Fibroblast of lung (primary cell): ENCODE measurements at regions not wholly inside any gene's neighbourhood (a gene's known extent, or its start where the extent isn't known, plus 50 kb on each side); places are given as distances from the start of the nearest gene placed in this dataset.

ENCODE experiments used
- DNase-seq, 2 donors: peaks; one replicate each; pipeline versions ENCODE4 v3.0.0 to v3.0.0-alpha.2; 2010; ENCODE audit warnings: low read depth in 2 of 2
- H2AFZ ChIP-seq: 2 replicates; pipeline ENCODE4 v1.5.1; 2012; ENCODE audit warnings: low read length, control low read depth, inconsistent platforms
- H3K27ac ChIP-seq: 2 replicates; pipeline ENCODE4 v1.5.1; 2011; ENCODE audit warnings: low read length, control low read depth; ENCODE audit not compliant: insufficient read depth
- H3K27me3 ChIP-seq: 2 replicates; pipeline ENCODE4 v1.5.1; 2011; ENCODE audit warnings: mild to moderate bottlenecking, low read length; ENCODE audit not compliant: control insufficient read depth, insufficient read depth
- H3K36me3 ChIP-seq: 2 replicates; pipeline ENCODE4 v1.5.1; 2011; ENCODE audit warnings: low read length; ENCODE audit not compliant: control insufficient read depth, insufficient read depth
- H3K4me1 ChIP-seq: 2 replicates; pipeline ENCODE4 v1.5.1; 2011; ENCODE audit warnings: low read length; ENCODE audit not compliant: control insufficient read depth, insufficient read depth; ENCODE audit errors: extremely low read depth
- H3K4me2 ChIP-seq: 2 replicates; pipeline ENCODE4 v1.5.1; 2011; ENCODE audit warnings: low read length, control low read depth; ENCODE audit not compliant: insufficient read depth; ENCODE audit errors: extremely low read depth
- H3K4me3 ChIP-seq, 4 experiments: fragments of 200-600 bp in 1 of 4; sonication (generic) in 1 of 4; replicated peaks in 1 of 4; 2 replicates each; pipeline ENCODE4 v1.5.1; 2011 to 2016; ENCODE audit warnings: low read length in 4 of 4, low read depth in 3 of 4, mild to moderate bottlenecking in 3 of 4, control low read depth in 2 of 4, inconsistent platforms in 1 of 4, mixed read lengths in 1 of 4; ENCODE audit not compliant: insufficient read depth in 1 of 4; ENCODE audit errors: control extremely low read depth in 1 of 4
- H3K79me2 ChIP-seq: 2 replicates; pipeline ENCODE4 v1.5.1; 2012; ENCODE audit warnings: mild to moderate bottlenecking, low read length, inconsistent platforms; ENCODE audit not compliant: control insufficient read depth, insufficient read depth
- H3K9ac ChIP-seq: 2 replicates; pipeline ENCODE4 v1.5.1; 2011; ENCODE audit warnings: mild to moderate bottlenecking, low read length, control low read depth; ENCODE audit not compliant: insufficient read depth
- H3K9me3 ChIP-seq: 2 replicates; pipeline ENCODE4 v1.5.1; 2012; ENCODE audit warnings: low read depth, low read length; ENCODE audit not compliant: control insufficient read depth, insufficient read depth
- H4K20me1 ChIP-seq: 2 replicates; pipeline ENCODE4 v1.5.1; 2011; ENCODE audit warnings: low read length; ENCODE audit not compliant: control insufficient read depth, insufficient read depth; ENCODE audit errors: extremely low read depth
- CTCF ChIP-seq, 2 donors: IDR thresholded peaks in 1 of 2; conservative IDR thresholded peaks in 1 of 2; 1 replicate in 1 of 2; 2 replicates in 1 of 2; pipeline ENCODE4 v1.5.1; 2011 to 2012; ENCODE audit warnings: low read length in 2 of 2, control low read depth in 1 of 2, inconsistent platforms in 1 of 2, low read depth in 1 of 2, mild to moderate bottlenecking in 1 of 2
- EZH2 ChIP-seq: IDR thresholded peaks from 2 replicates; pipeline ENCODE4 v1.5.1; 2012; ENCODE audit warnings: low read length, control low read depth, mild to moderate bottlenecking; ENCODE audit errors: missing control alignments

GRCh38 chr5:179437341-179438001, 92.2 kb upstream of the ADAMTS2 start:
- Histone ChIP-seq H3K79me2 (no peaks in the 10 kb centered on the region), H3K4me1 (no peaks in the 10 kb centered on the region), H3K9me3 (no peaks in the 10 kb centered on the region), H3K27ac (no peak overlapping the region), H3K4me3 (no peak overlapping the region), H3K9ac (no peak overlapping the region), H3K4me2 (no peak overlapping the region), H4K20me1 (no peaks in the 10 kb centered on the region), H2AFZ (no peak overlapping the region), H3K36me3 (no peaks in the 10 kb centered on the region), H3K27me3 (no peaks in the 10 kb centered on the region)
- TF ChIP-seq CTCF (conservative IDR thresholded peaks at IDR 0.05 in 1 of 2, IDR thresholded peaks at IDR 0.05 in 1 of 2; ENCODE audit: low read depth in 1 of 2, low read length in 2 of 2) (no peak), EZH2 (no peak)
- no peak for DNase-seq

- Histone ChIP-seq H3K36me3 (no peaks in the 10 kb centered on the region), H3K4me2 (no peak overlapping the region), H3K9ac (no peak overlapping the region), H3K27ac (no peak overlapping the region), H4K20me1 (no peaks in the 10 kb centered on the region), H3K27me3 (no peaks in the 10 kb centered on the region), H3K4me1 (no peaks in the 10 kb centered on the region), H3K79me2 (no peaks in the 10 kb centered on the region), H2AFZ (no peak overlapping the region), H3K9me3 (no peaks in the 10 kb centered on the region), H3K4me3 (no peak overlapping the region)
- DNase-seq, result no peak
- no peak for TF ChIP-seq EZH2
- no peak for TF ChIP-seq CTCF (conservative IDR thresholded peaks at IDR 0.05 in 1 of 2, IDR thresholded peaks at IDR 0.05 in 1 of 2; ENCODE audit: low read depth in 1 of 2, low read length in 2 of 2)
Measured at GRCh38 chr5:179436321-179437122, 91.3 kb upstream of the ADAMTS2 start.

GRCh38 chr5:179435731-179436315, 90.6 kb upstream of the ADAMTS2 start:
- Histone ChIP-seq H3K27me3 (no peaks in the 10 kb centered on the region), H3K4me2 (no peak overlapping the region), H3K36me3 (no peaks in the 10 kb centered on the region), H3K9ac (no peak overlapping the region), H3K79me2 (no peaks in the 10 kb centered on the region), H3K9me3 (no peaks in the 10 kb centered on the region), H3K4me3 (no peak overlapping the region), H3K27ac (no peak overlapping the region), H2AFZ (no peak overlapping the region), H3K4me1 (no peaks in the 10 kb centered on the region), H4K20me1 (no peaks in the 10 kb centered on the region)
- no peak for DNase-seq
- TF ChIP-seq CTCF (conservative IDR thresholded peaks at IDR 0.05 in 1 of 2, IDR thresholded peaks at IDR 0.05 in 1 of 2; ENCODE audit: low read depth in 1 of 2, low read length in 2 of 2) (no peak), EZH2 (no peak)
